CD14-positive monocyte (primary cell): ENCODE measurements at regions not wholly inside any gene's neighbourhood (a gene's known extent, or its start where the extent isn't known, plus 50 kb on each side); places are given as distances from the start of the nearest gene placed in this dataset.

ENCODE experiments used
- DNase-seq, 3 donors: peaks; one replicate each; pipeline ENCODE4 v3.0.0-alpha.2; 2011 to 2022
- H2AFZ ChIP-seq: 2 replicates; pipeline ENCODE4 v1.6.0; 2012; ENCODE audit warnings: mild to moderate bottlenecking, low read depth, low read length, inconsistent platforms; ENCODE audit not compliant: insufficient read depth, poor library complexity, severe bottlenecking
- H3K27ac ChIP-seq, 2 donors: 1 replicate in 1 of 2; 2 replicates in 1 of 2; pipeline ENCODE4 v1.5.1; 2012 to 2013; ENCODE audit warnings: low read length in 2 of 2, control low read depth in 1 of 2, inconsistent platforms in 1 of 2, low read depth in 1 of 2, mild to moderate bottlenecking in 1 of 2
- H3K27me3 ChIP-seq, 2 donors: one replicate each; pipeline versions ENCODE4 v1.6.0 to v1.6.1; 2011 to 2013; ENCODE audit warnings: low read length in 2 of 2; ENCODE audit not compliant: control insufficient read depth in 2 of 2, insufficient read depth in 2 of 2
- H3K36me3 ChIP-seq, 2 donors: replicated peaks in 1 of 2; 1 replicate in 1 of 2; 2 replicates in 1 of 2; pipeline versions ENCODE4 v1.5.1 to v1.6.1; 2012 to 2013; ENCODE audit warnings: low read length in 2 of 2, control low read depth in 1 of 2, inconsistent platforms in 1 of 2, mild to moderate bottlenecking in 1 of 2; ENCODE audit not compliant: insufficient read depth in 2 of 2, control insufficient read depth in 1 of 2
- H3K4me1 ChIP-seq, 2 donors: 1 replicate in 1 of 2; 2 replicates in 1 of 2; pipeline versions ENCODE4 v1.5.1 to v1.6.1; 2012 to 2013; ENCODE audit warnings: low read length in 2 of 2, control low read depth in 1 of 2, inconsistent platforms in 1 of 2, mild to moderate bottlenecking in 1 of 2, moderate library complexity in 1 of 2; ENCODE audit not compliant: insufficient read depth in 2 of 2, control insufficient read depth in 1 of 2
- H3K4me2 ChIP-seq: replicated peaks from 2 replicates; pipeline ENCODE3; 2012; ENCODE audit warnings: low read length, moderate library complexity, mild to moderate bottlenecking; ENCODE audit not compliant: poor library complexity, severe bottlenecking; ENCODE audit errors: extremely low read depth
- H3K4me3 ChIP-seq, 3 experiments: fragments of 200-600 bp in 1 of 3; sonication (generic) in 1 of 3; replicated peaks in 1 of 3; 1 replicate in 2 of 3; 2 replicates in 1 of 3; pipeline ENCODE4 v1.5.1; 2011 to 2013; ENCODE audit warnings: low read length in 3 of 3, mild to moderate bottlenecking in 3 of 3, control low read depth in 2 of 3, low read depth in 2 of 3, inconsistent platforms in 1 of 3, moderate library complexity in 1 of 3
- H3K79me2 ChIP-seq: 2 replicates; pipeline ENCODE4 v1.6.0; 2012; ENCODE audit warnings: mild to moderate bottlenecking, control low read depth, inconsistent platforms, low read length, moderate library complexity; ENCODE audit not compliant: insufficient read depth
- H3K9ac ChIP-seq: 2 replicates; pipeline ENCODE4 v1.6.0; 2017; ENCODE audit warnings: low read length, mild to moderate bottlenecking; ENCODE audit not compliant: insufficient read depth, poor library complexity, severe bottlenecking
- H3K9me3 ChIP-seq, 2 donors: replicated peaks in 1 of 2; 1 replicate in 1 of 2; 2 replicates in 1 of 2; pipeline versions ENCODE4 v1.5.1 to v1.6.1; 2012 to 2013; ENCODE audit warnings: low read length in 2 of 2, control low read depth in 1 of 2; ENCODE audit not compliant: control insufficient read depth in 1 of 2, insufficient read depth in 1 of 2
- H4K20me1 ChIP-seq: 2 replicates; pipeline ENCODE4 v1.6.0; 2012; ENCODE audit warnings: mild to moderate bottlenecking, low read length, control low read depth, moderate library complexity; ENCODE audit not compliant: insufficient read depth
- H3K27ac Mint-ChIP-seq, 7 donors: one replicate each; pipeline ENCODE4 v1.8.0; 2020; ENCODE audit warnings: mild to moderate bottlenecking in 7 of 7, mixed read lengths in 7 of 7, moderate library complexity in 6 of 7, inconsistent platforms in 2 of 7
- H3K27me3 Mint-ChIP-seq, 3 donors: one replicate each; pipeline ENCODE4 v1.8.0; 2021 to 2022; ENCODE audit warnings: low read depth in 3 of 3, mild to moderate bottlenecking in 3 of 3, mixed read lengths in 3 of 3, moderate library complexity in 3 of 3, inconsistent platforms in 1 of 3
- H3K36me3 Mint-ChIP-seq, 2 donors: one replicate each; pipeline ENCODE4 v1.8.0; 2020; ENCODE audit warnings: mixed read lengths in 2 of 2, inconsistent platforms in 1 of 2, mild to moderate bottlenecking in 1 of 2
- H3K4me1 Mint-ChIP-seq: one replicate; pipeline ENCODE4 v1.8.0; 2020; ENCODE audit warnings: mild to moderate bottlenecking, mixed read lengths
- H3K4me3 Mint-ChIP-seq, 2 donors: one replicate each; pipeline ENCODE4 v1.8.0; 2020; ENCODE audit warnings: mild to moderate bottlenecking in 2 of 2, mixed read lengths in 2 of 2, moderate library complexity in 1 of 2
- H3K9me3 Mint-ChIP-seq, 7 donors: one replicate each; pipeline ENCODE4 v1.8.0; 2020 to 2022; ENCODE audit warnings: mixed read lengths in 7 of 7, mild to moderate bottlenecking in 6 of 7, moderate library complexity in 6 of 7, inconsistent platforms in 2 of 7
- WGBS: methylation state at CpG from one replicate; pipeline ENCODE4 v1.1.5; 2013; ENCODE audit warnings: missing lambda C conversion rate; ENCODE audit not compliant: insufficient coverage; 5-methylcytosine and 5-hydroxymethylcytosine counted together
- intact Hi-C, 2 donors: fragments of 100-400 bp; cut with micrococcal nuclease; formaldehyde crosslinking; loops; one replicate each; pipeline versions ENCODE4 v1.15.0 to v1.15.1; 2023
- TF ChIP-seq, protein P1 (sequence below): fragments of 200-600 bp; IDR thresholded peaks from one replicate; pipeline ENCODE4 v1.8.0; 2022; ENCODE audit warnings: antibody characterized with exemption, mild to moderate bottlenecking

DNA sequence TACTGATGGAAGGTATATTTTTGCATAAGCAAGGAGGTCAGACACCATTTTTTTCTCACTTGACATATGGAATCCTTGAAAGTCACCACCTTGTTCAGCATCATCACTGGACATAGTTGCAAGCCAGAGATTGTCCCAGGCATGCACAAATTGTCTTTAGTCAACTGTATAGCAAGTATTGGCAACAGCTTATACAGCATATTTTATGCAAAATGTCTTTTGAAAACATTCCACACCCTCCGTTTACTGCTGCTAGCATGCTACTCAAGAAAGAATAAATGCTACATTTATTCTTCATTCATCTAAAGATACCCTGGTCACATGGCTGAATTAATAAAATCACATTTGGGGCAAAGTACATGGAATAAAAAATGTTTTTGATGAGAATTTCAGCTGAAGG is 168.5 kb upstream of the DCBLD2 start:
- no peak overlapping the region for H3K4me3 Mint-ChIP-seq
- Histone ChIP-seq H3K79me2 (no peaks in the 10 kb centered on the region), H3K4me1 (no peaks in the 10 kb centered on the region), H2AFZ (no peak overlapping the region), H3K9ac (no peak overlapping the region), H3K4me2 (no peak overlapping the region), H3K4me3 (no peak overlapping the region), H3K36me3 (no peaks in the 10 kb centered on the region), H3K27me3 (no peaks in the 10 kb centered on the region), H3K9me3 (no peaks in the 10 kb centered on the region), H4K20me1 (no peaks in the 10 kb centered on the region), H3K27ac (no peak overlapping the region)
- intact Hi-C loops = no loop called here
- H3K36me3 Mint-ChIP-seq = no peaks in the 10 kb centered on the region
- TF ChIP-seq, protein P1, sequence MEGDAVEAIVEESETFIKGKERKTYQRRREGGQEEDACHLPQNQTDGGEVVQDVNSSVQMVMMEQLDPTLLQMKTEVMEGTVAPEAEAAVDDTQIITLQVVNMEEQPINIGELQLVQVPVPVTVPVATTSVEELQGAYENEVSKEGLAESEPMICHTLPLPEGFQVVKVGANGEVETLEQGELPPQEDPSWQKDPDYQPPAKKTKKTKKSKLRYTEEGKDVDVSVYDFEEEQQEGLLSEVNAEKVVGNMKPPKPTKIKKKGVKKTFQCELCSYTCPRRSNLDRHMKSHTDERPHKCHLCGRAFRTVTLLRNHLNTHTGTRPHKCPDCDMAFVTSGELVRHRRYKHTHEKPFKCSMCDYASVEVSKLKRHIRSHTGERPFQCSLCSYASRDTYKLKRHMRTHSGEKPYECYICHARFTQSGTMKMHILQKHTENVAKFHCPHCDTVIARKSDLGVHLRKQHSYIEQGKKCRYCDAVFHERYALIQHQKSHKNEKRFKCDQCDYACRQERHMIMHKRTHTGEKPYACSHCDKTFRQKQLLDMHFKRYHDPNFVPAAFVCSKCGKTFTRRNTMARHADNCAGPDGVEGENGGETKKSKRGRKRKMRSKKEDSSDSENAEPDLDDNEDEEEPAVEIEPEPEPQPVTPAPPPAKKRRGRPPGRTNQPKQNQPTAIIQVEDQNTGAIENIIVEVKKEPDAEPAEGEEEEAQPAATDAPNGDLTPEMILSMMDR = no peak
- peaks cover 0 to 12% (median 4%) of the 10 kb centered on the region in 7 donors for H3K9me3 Mint-ChIP-seq
- no peaks in the 10 kb centered on the region for H3K4me1 Mint-ChIP-seq
- H3K27me3 Mint-ChIP-seq = no peaks in the 10 kb centered on the region
- no peak overlapping the region for H3K27ac Mint-ChIP-seq
- no CpG with 5 or more reads among the region's 1 CpG for WGBS
- no peak for DNase-seq

DNA sequence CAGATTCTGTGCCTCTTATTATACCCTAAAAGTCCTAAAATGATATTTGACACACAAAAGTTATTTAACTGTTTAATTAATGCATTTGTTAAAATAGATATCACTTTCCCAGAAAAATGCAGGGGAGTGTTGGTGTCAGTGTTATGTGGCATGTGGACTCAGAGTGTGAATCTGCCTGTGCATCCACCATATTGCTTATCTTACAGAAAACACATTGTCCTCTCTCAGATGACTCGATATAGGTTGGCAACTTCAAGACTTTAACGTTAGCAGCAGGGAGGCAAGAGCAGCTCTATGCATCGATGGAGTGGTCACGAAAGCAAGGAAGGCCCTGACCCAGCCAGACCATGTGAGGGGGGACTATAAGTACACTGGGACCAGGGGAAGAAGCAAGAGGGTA is 165.4 kb upstream of the DCBLD2 start:
- H3K36me3 ChIP-seq = no peaks in the 10 kb centered on the region
- TF ChIP-seq, protein P1 = no peak
- no peak overlapping the region for H3K4me2 ChIP-seq
- no peak overlapping the region for H3K4me3 Mint-ChIP-seq
- no peak overlapping the region for H3K9ac ChIP-seq
- no peaks in the 10 kb centered on the region for H4K20me1 ChIP-seq
- H3K9me3 ChIP-seq = peaks cover 0 to 4% of the 10 kb centered on the region in 2 donors
- no peaks in the 10 kb centered on the region for H3K4me1 Mint-ChIP-seq
- peaks cover 4 to 10% (median 5%) of the 10 kb centered on the region in 7 donors for H3K9me3 Mint-ChIP-seq
- no peaks in the 10 kb centered on the region for H3K4me1 ChIP-seq
- intact Hi-C loops = no loop called here
- H3K27ac ChIP-seq = no peak overlapping the region
- H3K79me2 ChIP-seq = no peaks in the 10 kb centered on the region
- 93% methylated on average over 2 of the region's 4 CpGs for WGBS
- DNase-seq = no peak
- no peak overlapping the region for H2AFZ ChIP-seq
- H3K27ac Mint-ChIP-seq = no peak overlapping the region
- H3K4me3 ChIP-seq = no peak overlapping the region
- no peaks in the 10 kb centered on the region for H3K27me3 Mint-ChIP-seq
- H3K27me3 ChIP-seq = no peaks in the 10 kb centered on the region
- H3K36me3 Mint-ChIP-seq = no peaks in the 10 kb centered on the region
